Smooth muscle cell (in vitro differentiated cells): ENCODE measurements at regions not wholly inside any gene's neighbourhood (a gene's known extent, or its start where the extent isn't known, plus 50 kb on each side); places are given as distances from the start of the nearest gene placed in this dataset.

ENCODE experiments used
- DNase-seq: peaks from one replicate; lab custom pipeline; 2025; ENCODE audit not compliant: unreplicated experiment; lab: John Stamatoyannopoulos, UW
- H2AFZ ChIP-seq: fragments of 200-600 bp; sonication (generic); 2 replicates; pipeline ENCODE4 v1.6.0; 2016; ENCODE audit warnings: antibody characterized with exemption, low read depth, mild to moderate bottlenecking
- H3F3A ChIP-seq: fragments of 200-600 bp; sonication (generic); 2 replicates; pipeline ENCODE4 v1.6.0; 2017; ENCODE audit warnings: antibody characterized with exemption, low read depth
- H3K27ac ChIP-seq: fragments of 200-600 bp; sonication (generic); 2 replicates; pipeline ENCODE4 v1.5.1; 2016; ENCODE audit warnings: low read depth, mild to moderate bottlenecking
- H3K27me3 ChIP-seq: fragments of 200-600 bp; sonication (generic); 2 replicates; pipeline ENCODE4 v1.6.1; 2016; ENCODE audit warnings: low read depth, mild to moderate bottlenecking
- H3K36me3 ChIP-seq: fragments of 200-600 bp; sonication (generic); 2 replicates; pipeline ENCODE4 v1.5.1; 2016; ENCODE audit warnings: low read depth
- H3K4me1 ChIP-seq: fragments of 200-600 bp; sonication (generic); 2 replicates; pipeline ENCODE4 v1.5.1; 2016; ENCODE audit warnings: low read depth
- H3K4me2 ChIP-seq: fragments of 200-600 bp; sonication (generic); 2 replicates; pipeline ENCODE4 v1.6.0; 2016; ENCODE audit warnings: mild to moderate bottlenecking
- H3K4me3 ChIP-seq: fragments of 200-600 bp; sonication (generic); 2 replicates; pipeline ENCODE4 v1.5.1; 2016; ENCODE audit warnings: mild to moderate bottlenecking
- H3K79me2 ChIP-seq: fragments of 200-600 bp; sonication (generic); 2 replicates; pipeline ENCODE4 v1.6.0; 2016; ENCODE audit warnings: low read depth, mild to moderate bottlenecking
- H3K9ac ChIP-seq: fragments of 200-600 bp; sonication (generic); 2 replicates; pipeline ENCODE4 v1.6.0; 2016; ENCODE audit warnings: low read depth
- H3K9me3 ChIP-seq: fragments of 200-600 bp; sonication (generic); replicated peaks from 2 replicates; pipeline ENCODE4 v1.5.1; 2016; ENCODE audit warnings: low read depth
- H4K20me1 ChIP-seq: fragments of 200-600 bp; sonication (generic); 2 replicates; pipeline ENCODE4 v1.6.0; 2016; ENCODE audit warnings: low read depth
- CTCF ChIP-seq: fragments of 200-600 bp; sonication (generic); IDR thresholded peaks from 2 replicates; pipeline ENCODE4 v1.5.1; 2017; ENCODE audit warnings: borderline replicate concordance, mild to moderate bottlenecking, antibody characterized with exemption; ENCODE audit not compliant: insufficient read depth, poor library complexity, severe bottlenecking
- WGBS: methylation state at CpG from one replicate; pipeline ENCODE4 v1.1.7; 2016; ENCODE audit warnings: low lambda C conversion rate; 5-methylcytosine and 5-hydroxymethylcytosine counted together

GRCh38 chr17:72215928-72216327 lies 95.1 kb downstream of the SOX9 start:
- DNase-seq = no peak
- Histone ChIP-seq H3K4me2 (no peak overlapping the region), H4K20me1 (no peaks in the 10 kb centered on the region), H3K4me3 (no peak overlapping the region), H3K79me2 (no peaks in the 10 kb centered on the region), H3K27ac (no peak overlapping the region), H3K27me3 (peaks cover 39% of the 10 kb centered on the region), H3K9ac (no peak overlapping the region), H3K36me3 (no peaks in the 10 kb centered on the region), H3K4me1 (peaks cover 19% of the 10 kb centered on the region), H3K9me3 (no peaks in the 10 kb centered on the region), H2AFZ (no peak overlapping the region), H3F3A (no peaks in the 10 kb centered on the region)
- WGBS = 95% methylated on average over 7 of the region's 7 CpGs
- TF ChIP-seq CTCF = no peak

- no peak for TF ChIP-seq CTCF
- peak overlapping the region; percentile 39 for H3K4me3 ChIP-seq
- H3K79me2 ChIP-seq = no peaks in the 10 kb centered on the region
- DNase-seq = no peak
- no peak overlapping the region for H3K9ac ChIP-seq
- H3K4me2 ChIP-seq = peak overlapping the region; percentile 84
- no peak overlapping the region for H2AFZ ChIP-seq
- no peaks in the 10 kb centered on the region for H3K9me3 ChIP-seq
- H3K36me3 ChIP-seq = no peaks in the 10 kb centered on the region
- 5% methylated on average over 23 of the region's 23 CpGs for WGBS
- H3K4me1 ChIP-seq = peaks cover 26% of the 10 kb centered on the region
- H3K27me3 ChIP-seq = peaks cover 57% of the 10 kb centered on the region
- no peak overlapping the region for H3K27ac ChIP-seq
- H3F3A ChIP-seq = no peaks in the 10 kb centered on the region
- H4K20me1 ChIP-seq = no peaks in the 10 kb centered on the region
Measured at GRCh38 chr17:72219137-72219823, 98.5 kb downstream of the SOX9 start.

- no peak for DNase-seq
- Histone ChIP-seq H3K4me1 (peaks cover 26% of the 10 kb centered on the region), H3K36me3 (no peaks in the 10 kb centered on the region), H3K27me3 (peaks cover 57% of the 10 kb centered on the region), H4K20me1 (no peaks in the 10 kb centered on the region), H3K79me2 (no peaks in the 10 kb centered on the region), H3K4me2 (peak overlapping the region; percentile 84), H3K9ac (no peak overlapping the region), H3F3A (no peaks in the 10 kb centered on the region), H2AFZ (no peak overlapping the region), H3K9me3 (no peaks in the 10 kb centered on the region), H3K27ac (no peak overlapping the region), H3K4me3 (peak overlapping the region; percentile 39)
- TF ChIP-seq CTCF = no peak
- WGBS = 6% methylated on average over 22 of the region's 22 CpGs
Measured at GRCh38 chr17:72219824-72220493, 99.1 kb downstream of the SOX9 start.
